HG02623 (cell line): ENCODE measurements at regions not wholly inside any gene's neighbourhood (a gene's known extent, or its start where the extent isn't known, plus 50 kb on each side); places are given as distances from the start of the nearest gene placed in this dataset.

Experiments
- ATAC-seq: cut with Tn5 transposase; IDR thresholded peaks from one replicate; pipeline ENCODE4 v1.9.1; 2021; ENCODE audit warnings: moderate library complexity; ENCODE audit not compliant: unreplicated experiment

DNA sequence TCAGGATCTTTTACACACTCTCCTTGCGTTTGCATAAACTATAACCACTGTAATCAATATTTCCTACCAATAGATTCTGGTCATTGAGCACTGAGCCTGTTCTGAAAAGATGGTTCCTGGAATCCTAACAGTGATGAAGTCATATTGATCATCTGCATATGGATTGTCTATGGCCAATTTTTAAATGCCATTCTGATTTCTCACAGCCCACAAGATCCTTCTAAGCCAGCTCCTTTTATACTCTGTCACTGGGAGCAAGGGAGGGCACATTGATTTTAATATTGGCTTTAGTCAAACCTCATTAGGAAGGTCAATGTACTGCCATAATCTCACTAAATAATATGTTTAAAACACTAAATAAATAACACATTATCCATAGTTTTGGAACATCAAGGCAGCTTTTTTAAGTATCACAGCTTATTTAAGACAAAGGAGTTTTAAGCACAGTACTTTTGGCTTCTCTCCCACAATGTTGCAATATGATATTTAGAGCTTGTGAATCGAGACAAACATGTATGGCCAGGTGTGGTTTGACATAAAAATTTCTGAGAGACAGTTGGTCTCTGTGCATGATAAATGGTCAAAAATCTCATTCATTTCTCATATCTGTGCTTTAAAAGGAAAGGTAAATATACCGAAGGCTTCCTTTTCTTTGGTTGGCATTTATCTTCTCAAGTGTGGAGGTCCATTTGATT, 267.3 kb downstream of the MTX2 start:
- ATAC-seq = no peak

DNA sequence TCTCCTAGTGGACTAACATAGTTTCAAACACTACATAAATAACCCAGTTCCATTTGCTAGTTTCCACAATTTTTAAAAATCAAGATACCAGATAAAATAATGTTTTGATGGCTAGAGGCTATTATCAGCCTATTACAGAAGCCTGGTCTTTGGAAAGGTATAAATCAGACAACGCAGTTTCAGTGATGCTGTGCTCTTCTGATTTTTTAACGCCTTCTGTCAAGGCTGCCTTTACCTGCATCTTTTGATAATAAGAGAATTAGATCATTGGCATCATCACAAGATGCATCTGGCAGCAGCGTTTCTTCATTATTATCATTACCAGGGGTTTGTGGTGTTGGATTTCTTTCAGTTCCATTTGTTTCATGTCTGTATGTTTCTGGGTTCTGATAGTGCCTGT, 268.7 kb downstream of the MTX2 start:
- no peak for ATAC-seq

DNA sequence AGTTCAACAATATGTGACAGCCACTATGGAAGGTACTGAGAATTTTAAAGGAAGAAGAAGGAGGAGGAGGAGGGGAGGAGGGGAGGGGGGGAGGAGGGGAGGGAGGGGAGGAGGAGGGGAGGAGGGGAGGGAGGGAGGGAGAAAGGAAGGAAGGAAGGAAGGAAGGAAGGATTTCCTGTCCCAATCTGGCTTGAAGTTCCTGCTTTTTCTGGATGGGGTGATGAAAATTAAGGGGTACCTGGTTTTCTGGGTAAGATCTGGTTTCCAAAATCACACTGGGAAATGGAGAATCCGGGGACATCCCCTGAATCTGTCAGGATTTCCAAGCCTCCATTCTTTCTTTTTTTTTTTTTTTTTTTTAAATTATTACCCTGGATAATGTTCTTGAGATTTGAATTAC, 271.8 kb downstream of the MTX2 start:
- no peak for ATAC-seq

DNA sequence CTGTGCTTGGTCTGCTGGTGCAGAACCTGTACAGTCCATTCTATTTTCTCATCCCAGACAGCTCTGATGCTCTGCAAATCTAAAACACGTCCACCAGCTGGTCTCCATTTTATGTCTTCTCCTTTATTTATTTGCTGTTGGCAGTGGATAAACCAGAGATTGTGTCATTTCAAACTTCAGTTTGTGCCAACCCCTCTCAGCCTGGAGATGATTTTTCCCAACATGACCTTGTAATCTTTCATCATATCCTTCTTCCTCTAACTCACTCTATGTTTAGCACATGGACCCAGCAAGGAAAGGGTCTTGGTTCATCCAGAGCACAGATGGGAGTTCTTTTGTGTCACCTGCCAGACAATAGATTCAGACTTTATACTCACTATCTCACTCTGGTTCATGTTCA, 273.2 kb downstream of the MTX2 start:
- no peak for ATAC-seq

DNA sequence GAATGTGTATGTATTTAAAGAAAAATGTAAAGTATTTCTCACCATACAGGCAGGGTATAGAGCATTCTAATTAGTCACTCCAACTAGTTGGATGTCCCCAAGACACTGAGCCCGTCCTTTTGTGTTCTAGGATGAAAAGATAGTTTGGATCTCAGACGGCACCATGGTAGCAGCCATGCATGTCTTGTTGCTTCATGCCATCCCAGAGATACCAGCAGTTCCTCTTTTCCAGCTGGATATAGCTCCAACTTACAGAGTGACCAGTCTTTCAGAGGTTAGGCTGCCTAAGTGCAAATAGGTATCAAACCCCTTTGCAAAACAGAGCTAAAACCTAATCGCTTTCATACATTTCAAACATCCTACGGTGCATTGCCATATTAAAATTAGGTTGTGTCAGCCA, 275.3 kb downstream of the MTX2 start:
- no peak for ATAC-seq

DNA sequence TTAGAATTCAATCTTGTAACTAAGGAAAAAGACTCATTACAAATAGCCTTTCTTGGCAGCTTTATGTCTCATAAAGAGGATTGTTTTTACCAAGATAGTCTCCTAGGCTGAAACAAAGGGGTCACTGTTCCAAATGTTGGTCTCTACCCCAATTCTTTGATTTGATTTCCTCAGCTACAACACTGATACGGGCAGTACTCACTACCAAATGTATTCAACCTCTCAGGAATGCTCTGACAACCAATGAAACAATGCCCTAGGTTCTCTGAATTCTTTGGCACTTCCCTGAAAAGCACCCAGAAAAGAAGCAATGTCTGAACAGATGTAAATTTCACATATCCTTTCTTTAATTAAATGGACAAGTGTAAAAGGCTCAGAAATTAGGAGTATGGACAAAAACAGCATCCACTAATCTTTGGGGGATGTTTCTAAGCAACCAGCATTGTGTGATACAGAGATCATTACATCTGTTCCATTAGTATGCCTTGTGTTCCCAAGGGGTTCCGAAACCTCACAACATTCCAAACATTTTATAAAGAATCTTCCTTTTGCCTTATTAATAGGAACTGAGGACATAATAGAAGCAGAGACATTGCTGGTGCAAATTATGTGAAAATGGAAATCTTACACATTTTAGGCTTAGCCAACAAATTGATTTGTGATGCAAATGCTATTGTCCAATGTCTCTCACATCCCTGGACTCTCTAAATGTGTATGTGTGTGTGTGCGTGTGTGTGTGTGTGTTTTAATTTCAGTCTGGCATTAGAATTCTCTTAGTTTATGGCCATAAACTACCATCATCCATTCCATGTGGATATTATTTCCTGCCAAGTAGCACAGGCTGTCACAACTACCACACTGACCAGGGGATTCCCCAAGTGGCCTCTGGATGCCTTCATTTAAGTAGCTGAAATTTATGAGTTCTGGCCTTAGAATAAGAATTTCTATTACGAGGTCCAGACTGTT, 276.0 kb downstream of the MTX2 start:
- ATAC-seq = no peak

DNA sequence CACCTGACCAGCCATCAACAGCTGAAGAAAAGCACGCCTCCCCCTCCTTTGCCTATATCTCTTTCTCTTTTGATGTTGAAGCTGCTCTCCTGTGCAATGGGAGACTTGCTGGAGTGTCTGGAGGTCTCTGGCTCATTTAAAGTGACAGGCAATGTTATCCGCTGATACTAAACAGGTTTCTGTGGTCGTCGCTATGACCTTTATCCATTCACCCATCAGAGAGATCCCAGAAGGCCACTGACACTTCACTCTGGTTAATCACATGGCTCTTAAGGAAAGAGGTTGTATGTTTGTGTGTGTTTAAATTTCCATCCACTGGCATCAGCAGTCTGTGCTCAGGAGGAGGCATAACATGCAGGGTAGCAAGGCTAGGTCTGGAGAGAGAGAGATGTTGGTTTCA, 277.3 kb downstream of the MTX2 start:
- no peak for ATAC-seq

DNA sequence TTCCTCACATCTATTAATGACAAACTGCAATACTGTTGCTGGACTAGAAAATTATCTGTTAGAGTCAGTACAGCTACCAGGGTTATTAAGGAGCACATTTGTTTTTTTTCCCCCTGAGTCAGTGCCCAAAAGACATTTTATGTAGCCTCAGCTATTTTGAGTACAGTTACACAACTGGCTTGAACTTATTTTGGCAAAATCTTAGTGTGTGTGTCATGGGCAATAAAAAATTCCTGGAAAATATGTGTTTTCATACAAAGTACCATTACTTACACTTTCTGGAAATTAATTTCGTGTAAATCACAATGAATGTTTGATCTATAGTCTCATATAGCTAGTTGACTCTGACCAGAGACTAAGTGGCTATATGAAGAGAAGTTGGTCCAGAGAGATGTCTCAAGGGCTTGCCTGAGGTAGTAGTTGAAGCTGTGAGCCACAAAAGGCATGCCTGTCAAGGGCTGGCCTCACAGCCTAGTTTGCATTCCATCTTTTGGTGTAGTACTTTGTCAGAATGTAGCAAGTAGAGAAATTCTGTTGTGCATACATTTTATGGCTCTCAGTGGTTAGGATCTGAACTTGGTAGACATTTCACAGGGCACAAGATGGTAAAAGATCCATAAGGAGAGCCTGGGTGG, 283.4 kb downstream of the MTX2 start:
- no peak for ATAC-seq

DNA sequence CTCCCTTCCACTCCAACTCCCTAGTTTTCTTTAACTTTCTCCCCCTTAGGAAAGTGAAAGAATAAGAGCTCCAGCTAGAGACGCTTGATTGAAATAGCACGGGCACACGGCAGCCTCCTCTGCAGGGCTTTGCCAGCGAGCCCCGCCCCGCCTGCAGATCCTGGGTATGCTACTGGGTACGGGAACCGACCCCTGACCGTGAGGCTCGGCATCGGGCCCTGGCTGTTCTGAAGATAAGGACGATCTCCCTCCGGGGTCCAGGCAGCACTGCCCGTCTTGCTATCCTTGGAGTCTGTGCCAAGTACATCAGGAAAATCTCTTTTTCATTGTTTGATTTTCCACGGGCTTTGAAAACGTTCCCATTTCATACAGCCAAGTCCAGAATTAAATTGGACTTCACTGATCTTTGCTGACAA, 284.5 kb downstream of the MTX2 start:
- no peak for ATAC-seq

DNA sequence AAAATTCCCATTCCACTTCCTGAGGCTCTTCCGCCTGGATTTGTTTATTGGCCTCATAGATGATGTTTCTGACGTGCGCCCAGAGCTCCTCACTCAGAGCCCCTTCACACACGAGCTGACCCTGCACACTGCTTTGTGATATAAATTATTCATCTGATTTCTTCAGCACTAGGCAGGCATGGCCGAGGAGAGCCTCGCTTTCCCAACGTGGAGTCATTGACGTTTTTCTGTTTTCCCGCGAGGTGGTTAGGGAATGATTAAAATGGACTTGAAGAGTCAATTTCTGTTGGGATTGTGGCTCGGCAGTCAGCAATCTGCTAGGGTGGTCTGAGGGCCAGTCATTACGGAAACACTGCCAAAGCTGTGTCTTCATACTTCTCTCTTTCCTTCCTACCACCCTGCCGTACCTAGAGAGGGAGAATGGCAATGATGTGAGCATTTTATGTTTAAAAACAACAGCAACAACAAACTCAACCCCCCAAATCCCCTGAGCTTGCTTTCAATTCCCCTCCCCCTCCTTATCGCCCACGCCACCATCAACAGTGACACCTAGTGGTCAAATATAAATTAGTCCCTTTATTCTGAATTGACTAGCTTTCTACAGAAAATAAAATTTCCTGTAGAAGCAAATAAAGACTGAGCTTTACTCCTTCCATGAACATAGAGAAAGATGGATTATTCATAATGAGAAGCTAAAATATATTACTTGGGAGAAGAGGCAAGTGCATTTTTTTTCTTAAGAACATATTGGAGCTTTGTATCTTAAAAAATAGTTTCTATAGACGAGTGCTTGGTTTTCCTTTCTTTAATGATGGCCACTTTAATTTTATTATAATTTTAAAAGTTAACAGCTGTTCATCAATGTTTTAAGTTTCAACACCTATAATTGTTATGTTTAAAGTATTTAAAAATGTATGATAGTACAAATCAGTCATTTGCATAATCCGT, 285.1 kb downstream of the MTX2 start:
- ATAC-seq = no peak

DNA sequence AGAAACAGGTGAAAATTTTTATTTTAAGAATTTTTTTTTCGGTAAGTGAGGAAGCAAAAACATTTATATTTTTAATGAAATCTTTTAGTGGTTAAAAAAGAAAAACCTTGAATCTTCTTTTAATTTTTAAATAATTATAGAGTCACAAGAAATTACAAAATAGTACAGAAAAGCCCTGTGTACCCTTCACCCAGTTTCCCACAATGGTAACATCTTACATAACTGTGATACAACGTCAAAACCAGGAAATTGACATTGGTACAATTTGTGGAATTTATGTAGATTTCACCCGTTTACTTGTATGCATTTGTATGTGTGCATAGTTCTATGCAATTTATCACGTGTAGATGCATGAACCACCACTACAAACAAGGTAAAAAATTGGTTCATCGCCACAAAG, 285.9 kb downstream of the MTX2 start:
- ATAC-seq = no peak

DNA sequence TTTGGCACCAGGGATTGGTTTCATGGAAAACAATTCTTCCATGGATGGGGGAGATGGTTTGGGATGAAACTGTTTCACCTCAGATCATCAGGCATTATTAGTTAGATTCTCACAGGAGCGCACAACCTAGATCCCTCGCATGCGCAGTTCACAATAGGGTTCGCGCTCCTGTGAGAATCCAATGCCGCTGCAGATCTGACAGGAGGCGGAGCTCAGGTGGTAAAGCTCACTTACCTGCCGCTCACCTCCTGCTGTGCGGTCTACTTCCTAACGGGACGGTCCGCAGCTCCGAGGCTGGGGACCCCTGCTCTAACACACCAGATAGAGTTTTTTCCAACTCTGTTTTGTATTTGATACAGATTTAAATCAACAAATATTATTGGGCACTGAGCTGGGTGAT, 286.5 kb downstream of the MTX2 start:
- ATAC-seq = no peak

DNA sequence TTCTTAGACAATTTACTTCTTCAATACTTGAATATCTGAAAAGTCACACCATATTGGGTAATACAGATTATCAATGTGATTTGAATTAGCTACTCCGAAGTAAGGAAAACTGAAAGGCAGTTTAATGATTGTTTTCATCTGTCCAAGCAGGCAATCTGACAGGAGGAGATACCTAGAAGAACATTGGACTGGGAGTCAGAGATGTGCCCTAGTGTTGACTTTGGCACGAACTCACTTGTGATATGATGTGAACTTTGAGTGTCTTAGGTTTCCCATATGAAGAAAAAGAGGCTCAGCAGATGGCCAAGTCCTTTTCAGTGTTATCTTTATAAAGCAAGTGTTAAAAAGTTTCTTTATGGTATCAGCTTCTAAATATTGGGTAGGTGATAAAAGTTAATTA, 287.1 kb downstream of the MTX2 start:
- ATAC-seq = no peak

DNA sequence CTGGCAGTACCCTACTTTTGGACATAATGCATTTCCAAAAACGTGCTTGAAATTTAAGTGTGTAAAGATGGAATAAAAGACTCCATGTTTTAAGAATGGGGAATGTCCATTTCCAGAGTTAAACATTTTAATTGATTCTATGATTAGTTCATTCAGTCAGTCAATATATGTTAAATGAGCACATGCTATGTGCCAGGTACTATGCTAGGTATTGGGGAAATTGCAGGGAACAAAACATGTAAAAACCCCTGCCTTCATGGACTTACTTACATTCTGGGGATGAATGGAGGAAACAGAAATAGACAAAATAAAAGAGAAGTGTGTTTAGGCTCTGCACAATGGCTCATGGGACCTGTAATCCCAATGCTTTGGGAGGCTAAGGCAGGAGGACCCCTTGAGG, 288.6 kb downstream of the MTX2 start:
- no peak for ATAC-seq

DNA sequence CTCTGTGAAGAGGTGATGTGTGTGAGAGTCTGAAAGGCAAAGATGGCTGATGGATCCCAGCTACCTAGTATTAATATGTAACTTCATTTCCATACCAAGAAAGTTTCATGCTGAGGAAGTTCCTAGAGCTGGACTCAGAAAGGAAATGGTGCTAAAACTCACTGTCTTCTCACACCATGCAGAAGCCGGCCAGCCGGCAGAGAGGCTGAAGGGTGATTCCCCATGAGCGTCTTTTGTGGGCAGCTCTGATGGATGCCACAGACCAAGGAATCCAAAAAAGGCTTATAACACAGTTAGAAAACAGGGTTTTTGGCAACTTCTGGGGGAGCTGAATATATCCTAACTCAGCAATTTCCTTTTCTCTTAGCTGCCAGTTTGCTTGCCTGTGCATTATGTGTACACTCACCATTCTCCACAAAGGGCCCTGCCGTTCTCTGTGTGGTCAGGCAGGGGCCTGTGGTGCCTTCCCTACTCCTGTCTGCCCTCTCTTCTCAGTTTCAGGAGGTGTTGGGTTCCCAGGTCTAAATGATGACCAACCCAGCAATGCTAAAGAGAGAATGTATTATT, 289.4 kb downstream of the MTX2 start:
- no peak for ATAC-seq

DNA sequence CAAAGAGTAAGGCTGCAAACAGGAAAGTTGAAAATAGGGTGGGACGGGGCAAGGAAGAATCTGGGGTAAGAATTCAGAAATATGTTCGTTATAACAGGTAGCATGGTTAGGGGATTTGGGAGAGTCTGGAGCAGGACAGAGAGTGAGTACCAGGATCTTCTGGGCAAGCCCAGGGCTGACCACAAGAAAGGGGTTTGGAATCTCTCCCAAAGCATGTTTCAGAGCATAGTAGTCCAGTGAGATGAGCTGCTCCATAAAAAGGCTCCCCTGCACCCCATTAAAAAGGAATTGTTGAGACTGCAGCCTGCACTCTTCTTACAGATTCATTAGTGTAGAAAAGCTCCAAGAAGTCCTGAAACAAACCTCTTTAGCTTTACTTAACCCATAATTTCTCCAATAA, 291.1 kb downstream of the MTX2 start:
- no peak for ATAC-seq

DNA sequence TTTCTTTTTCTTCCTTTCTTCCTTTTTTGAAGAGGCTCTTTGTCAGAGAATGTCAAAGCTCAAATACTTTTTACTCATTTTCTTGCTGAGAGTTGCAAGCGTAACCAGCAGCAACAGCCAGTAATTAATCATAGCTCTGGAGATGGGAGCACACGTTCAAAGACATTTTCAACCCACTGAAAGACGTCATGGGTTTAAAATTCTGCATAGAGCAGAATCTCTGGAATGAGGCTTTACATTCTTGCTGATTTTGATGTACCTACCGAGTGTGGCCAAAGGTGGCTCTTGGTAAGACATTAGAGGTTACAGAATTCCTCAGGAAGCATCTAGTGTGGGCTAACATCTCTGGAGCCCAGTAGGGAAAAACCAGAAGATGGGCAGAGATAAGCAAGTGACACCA, 292.5 kb downstream of the MTX2 start:
- no peak for ATAC-seq

DNA sequence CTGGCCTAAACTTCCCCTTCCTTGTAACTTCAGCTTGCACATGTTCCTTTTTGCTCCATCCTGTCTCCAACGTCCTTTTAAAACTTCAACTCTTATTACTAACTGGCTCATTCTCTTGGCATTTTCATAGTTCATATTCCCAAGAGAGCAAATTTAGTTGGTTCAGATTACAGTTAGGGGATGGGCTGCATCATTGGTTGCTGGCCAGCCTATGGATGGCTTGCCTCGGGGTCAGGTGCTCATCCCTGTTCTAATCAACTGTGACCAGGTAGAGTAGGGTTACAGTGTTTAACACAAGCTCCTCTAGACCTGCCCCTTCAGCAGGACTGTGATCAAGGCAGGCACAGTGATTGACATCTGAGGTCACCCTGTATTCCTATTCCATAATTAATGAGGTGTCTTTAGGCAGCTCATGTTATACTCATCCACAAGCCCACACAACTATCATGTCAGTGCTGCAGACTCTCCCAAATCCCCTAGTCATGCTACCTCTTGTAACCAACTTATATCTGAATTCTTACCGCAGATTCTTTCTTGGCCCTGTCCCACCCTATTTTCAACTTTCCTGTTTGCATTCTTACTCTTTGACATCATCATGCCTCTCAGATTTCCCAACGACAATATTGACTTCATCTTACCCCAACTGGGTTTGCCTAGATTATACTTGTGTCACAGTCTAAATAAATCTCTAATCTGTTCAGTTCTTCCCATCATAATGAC, 293.3 kb downstream of the MTX2 start:
- ATAC-seq = no peak

DNA sequence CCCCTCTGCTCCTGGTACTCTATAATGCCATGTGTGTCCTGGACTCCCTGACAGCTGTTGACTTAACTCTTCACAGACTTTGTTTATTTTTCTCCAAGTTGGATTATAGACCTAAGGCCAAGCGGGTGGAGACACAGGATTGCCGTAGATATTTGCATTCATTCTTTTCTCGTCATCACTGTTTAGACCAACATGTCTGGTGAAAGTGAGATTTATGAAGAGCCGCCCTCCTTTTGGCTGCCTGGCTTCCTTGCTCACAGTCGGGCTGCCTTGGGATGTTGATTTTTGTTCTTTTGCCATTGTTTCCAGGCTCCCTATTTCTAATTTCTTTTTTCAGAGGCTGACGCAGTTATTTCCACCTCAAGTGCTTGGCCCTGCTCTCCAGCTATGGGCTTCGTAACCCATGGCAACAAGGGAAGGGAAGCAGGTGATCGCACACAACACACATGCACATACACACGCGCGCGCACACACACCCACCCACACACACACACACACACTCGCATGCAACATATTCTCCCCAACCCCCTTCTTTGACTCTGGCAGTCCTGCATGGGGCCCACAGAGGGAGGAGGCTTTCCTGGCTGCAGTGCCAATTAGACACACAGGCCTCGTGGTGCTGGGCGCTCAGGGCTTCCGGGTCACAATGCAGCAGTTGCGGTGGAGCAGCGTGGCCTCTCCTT, 296.5 kb downstream of the MTX2 start:
- ATAC-seq = no peak
